Gastroesophageal sphincter (tissue), 3 donors: ENCODE measurements at regions not wholly inside any gene's neighbourhood (a gene's known extent, or its start where the extent isn't known, plus 50 kb on each side); places are given as distances from the start of the nearest gene placed in this dataset.

Experiments
- EP300 ChIP-seq: sonication (generic); formaldehyde crosslinking; IDR thresholded peaks from one replicate; pipeline ENCODE4 v1.6.1; 2017; ENCODE audit warnings: antibody characterized with exemption, mild to moderate bottlenecking
- POLR2A ChIP-seq, 2 donors: fragments of 450-650 bp; IDR thresholded peaks; one replicate each; pipeline ENCODE4 v1.6.1; 2017; ENCODE audit warnings: antibody characterized with exemption in 2 of 2, mild to moderate bottlenecking in 2 of 2, moderate library complexity in 1 of 2
- POLR2AphosphoS5 ChIP-seq: sonication (generic); formaldehyde crosslinking; IDR thresholded peaks from one replicate; pipeline ENCODE4 v1.6.1; 2017; ENCODE audit warnings: antibody characterized with exemption
- TF ChIP-seq, protein P1 (sequence below), 4 experiments: fragments of 200-600 bp in 2 of 4; fragments of 450-650 bp in 2 of 4; sonication (generic) in 1 of 4; IDR thresholded peaks; one replicate each; pipeline ENCODE4 v1.5.1; 2017 to 2019; ENCODE audit warnings: antibody characterized with exemption in 4 of 4, mild to moderate bottlenecking in 2 of 4, moderate library complexity in 2 of 4

DNA sequence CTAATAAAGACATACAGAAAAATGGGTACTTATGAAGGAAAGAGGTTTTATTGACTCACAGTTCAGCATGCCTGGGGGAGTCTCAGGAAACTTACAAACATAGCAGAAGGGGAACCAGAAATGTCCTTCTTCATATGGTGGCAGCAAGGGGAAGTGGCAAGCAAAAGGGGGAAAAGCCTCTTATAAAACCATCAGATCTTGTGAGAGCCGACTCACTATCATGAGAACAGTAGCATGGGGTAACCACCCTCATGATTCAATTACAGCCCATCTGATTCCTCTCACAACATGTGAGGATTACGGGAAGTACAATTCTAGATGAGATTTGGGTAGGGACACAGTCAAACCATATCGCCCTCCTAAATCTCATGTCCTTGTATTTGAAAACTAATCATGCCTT lies 1305.4 kb upstream of the SORCS1 start:
- TF ChIP-seq, protein P1, sequence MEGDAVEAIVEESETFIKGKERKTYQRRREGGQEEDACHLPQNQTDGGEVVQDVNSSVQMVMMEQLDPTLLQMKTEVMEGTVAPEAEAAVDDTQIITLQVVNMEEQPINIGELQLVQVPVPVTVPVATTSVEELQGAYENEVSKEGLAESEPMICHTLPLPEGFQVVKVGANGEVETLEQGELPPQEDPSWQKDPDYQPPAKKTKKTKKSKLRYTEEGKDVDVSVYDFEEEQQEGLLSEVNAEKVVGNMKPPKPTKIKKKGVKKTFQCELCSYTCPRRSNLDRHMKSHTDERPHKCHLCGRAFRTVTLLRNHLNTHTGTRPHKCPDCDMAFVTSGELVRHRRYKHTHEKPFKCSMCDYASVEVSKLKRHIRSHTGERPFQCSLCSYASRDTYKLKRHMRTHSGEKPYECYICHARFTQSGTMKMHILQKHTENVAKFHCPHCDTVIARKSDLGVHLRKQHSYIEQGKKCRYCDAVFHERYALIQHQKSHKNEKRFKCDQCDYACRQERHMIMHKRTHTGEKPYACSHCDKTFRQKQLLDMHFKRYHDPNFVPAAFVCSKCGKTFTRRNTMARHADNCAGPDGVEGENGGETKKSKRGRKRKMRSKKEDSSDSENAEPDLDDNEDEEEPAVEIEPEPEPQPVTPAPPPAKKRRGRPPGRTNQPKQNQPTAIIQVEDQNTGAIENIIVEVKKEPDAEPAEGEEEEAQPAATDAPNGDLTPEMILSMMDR (IDR thresholded peaks at IDR 0.05): no peak
- TF ChIP-seq POLR2A (IDR thresholded peaks at IDR 0.05) (no peak), POLR2AphosphoS5 (no peak), EP300 (no peak)
